Transverse colon (tissue), 4 donors: ENCODE measurements at regions not wholly inside any gene's neighbourhood (a gene's known extent, or its start where the extent isn't known, plus 50 kb on each side); places are given as distances from the start of the nearest gene placed in this dataset.

ENCODE experiments used
- POLR2A ChIP-seq: fragments of 450-650 bp; IDR thresholded peaks from one replicate; pipeline ENCODE4 v1.6.1; 2016; ENCODE audit warnings: antibody characterized with exemption, mild to moderate bottlenecking, moderate library complexity
- POLR2AphosphoS5 ChIP-seq, 3 donors: sonication (generic); formaldehyde crosslinking; IDR thresholded peaks; one replicate each; pipeline ENCODE4 v1.6.1; 2016; ENCODE audit warnings: antibody characterized with exemption in 3 of 3
- TF ChIP-seq, protein P1 (sequence below), 5 experiments: fragments of 200-600 bp in 3 of 5; fragments of 450-650 bp in 2 of 5; sonication (generic) in 3 of 5; IDR thresholded peaks; 1 replicate in 2 of 5; 2 replicates in 3 of 5; pipeline ENCODE4 v1.5.1; 2016 to 2017; ENCODE audit warnings: antibody characterized with exemption in 5 of 5, inconsistent platforms in 3 of 5, mild to moderate bottlenecking in 2 of 5, moderate library complexity in 1 of 5

DNA sequence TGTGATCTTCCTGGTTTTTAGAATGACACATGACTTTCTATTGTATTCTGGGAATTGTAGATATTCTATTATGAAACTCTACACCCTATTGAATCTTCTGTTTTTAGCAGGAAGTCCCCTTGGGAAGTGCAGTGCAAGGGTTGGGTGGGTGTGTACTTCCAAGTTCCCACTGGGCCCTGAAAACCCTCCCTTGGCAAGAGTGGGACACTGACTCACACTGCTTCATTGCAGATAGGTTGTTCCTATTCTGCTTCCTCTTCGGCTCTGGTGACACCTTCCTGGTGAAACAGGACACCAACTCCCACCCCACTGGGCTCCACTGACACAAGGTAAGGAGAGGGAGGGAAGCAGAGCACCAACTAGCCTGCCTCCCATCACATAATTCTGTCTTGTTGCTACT is 121.8 kb downstream of the KCTD12 start:
- TF ChIP-seq, protein P1, sequence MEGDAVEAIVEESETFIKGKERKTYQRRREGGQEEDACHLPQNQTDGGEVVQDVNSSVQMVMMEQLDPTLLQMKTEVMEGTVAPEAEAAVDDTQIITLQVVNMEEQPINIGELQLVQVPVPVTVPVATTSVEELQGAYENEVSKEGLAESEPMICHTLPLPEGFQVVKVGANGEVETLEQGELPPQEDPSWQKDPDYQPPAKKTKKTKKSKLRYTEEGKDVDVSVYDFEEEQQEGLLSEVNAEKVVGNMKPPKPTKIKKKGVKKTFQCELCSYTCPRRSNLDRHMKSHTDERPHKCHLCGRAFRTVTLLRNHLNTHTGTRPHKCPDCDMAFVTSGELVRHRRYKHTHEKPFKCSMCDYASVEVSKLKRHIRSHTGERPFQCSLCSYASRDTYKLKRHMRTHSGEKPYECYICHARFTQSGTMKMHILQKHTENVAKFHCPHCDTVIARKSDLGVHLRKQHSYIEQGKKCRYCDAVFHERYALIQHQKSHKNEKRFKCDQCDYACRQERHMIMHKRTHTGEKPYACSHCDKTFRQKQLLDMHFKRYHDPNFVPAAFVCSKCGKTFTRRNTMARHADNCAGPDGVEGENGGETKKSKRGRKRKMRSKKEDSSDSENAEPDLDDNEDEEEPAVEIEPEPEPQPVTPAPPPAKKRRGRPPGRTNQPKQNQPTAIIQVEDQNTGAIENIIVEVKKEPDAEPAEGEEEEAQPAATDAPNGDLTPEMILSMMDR (IDR thresholded peaks at IDR 0.05), result no peak
- TF ChIP-seq POLR2A (no peak), POLR2AphosphoS5 (IDR thresholded peaks at IDR 0.05) (no peak)
